Endothelial cell of umbilical vein (primary cell): ENCODE measurements at regions not wholly inside any gene's neighbourhood (a gene's known extent, or its start where the extent isn't known, plus 50 kb on each side); places are given as distances from the start of the nearest gene placed in this dataset.
"Not testable (repeated sequence)": the region's sequence is repeated elsewhere in the genome, so short reads cannot be mapped to it uniquely, and the experiment has no call there.

Source experiments
- BruUV-seq: library from RNA; stranded (reverse); fragments of 400-500 nt; replicated peaks from 2 replicates; lab custom pipeline; 2021; lab: Mats Ljungman, UMichigan
- CTCF ChIA-PET: fragments of 300-600, 350-600 bp; sonication (Branson Sonifier 250); formaldehyde crosslinking; loops from one replicate; lab custom pipeline; 2021; ENCODE audit warnings: antibody characterized with exemption, inconsistent platforms; lab: Charles Lee
- POLR2A ChIA-PET: fragments of 300-600, 350-600 bp; sonication (Branson Sonifier 250); formaldehyde crosslinking; loops from one replicate; lab custom pipeline; 2021; ENCODE audit warnings: antibody characterized with exemption, inconsistent platforms; lab: Charles Lee
- DNase-seq: peaks from one replicate; pipeline ENCODE4 v3.0.0-alpha.2; 2011; ENCODE audit warnings: low read depth, low spot score
- FAIRE-seq: peaks from 2 replicates; lab custom pipeline; 2011; peaks lifted over from hg19 to GRCh38; lab: Jason Lieb, UNC
- H2AFZ ChIP-seq: 2 replicates; pipeline ENCODE4 v1.6.0; 2012; ENCODE audit warnings: low read depth, low read length, control low read depth, inconsistent platforms
- H3K27ac ChIP-seq: 2 replicates; pipeline ENCODE4 v1.5.1; 2011; ENCODE audit warnings: low read depth, mild to moderate bottlenecking, control low read depth, low read length, moderate library complexity; ENCODE audit not compliant: insufficient read depth
- H3K27me3 ChIP-seq, 2 experiments: 2 replicates each; pipeline versions ENCODE4 v1.6.0 to v1.6.1; 2011; ENCODE audit warnings: low read length in 2 of 2, mixed read lengths in 1 of 2; ENCODE audit not compliant: control insufficient read depth in 2 of 2, insufficient read depth in 2 of 2
- H3K36me3 ChIP-seq, 2 experiments: 2 replicates in 1 of 2; 3 replicates in 1 of 2; pipeline ENCODE4 v1.5.1; 2011; ENCODE audit warnings: low read length in 2 of 2, mild to moderate bottlenecking in 1 of 2, moderate library complexity in 1 of 2; ENCODE audit not compliant: control insufficient read depth in 2 of 2, insufficient read depth in 2 of 2; ENCODE audit errors: extremely low read depth in 1 of 2
- H3K4me1 ChIP-seq: 3 replicates; pipeline ENCODE4 v1.5.1; 2011; ENCODE audit warnings: mild to moderate bottlenecking, low read length; ENCODE audit not compliant: control insufficient read depth, insufficient read depth; ENCODE audit errors: extremely low read depth
- H3K4me2 ChIP-seq: 2 replicates; pipeline ENCODE4 v1.6.1; 2011; ENCODE audit warnings: low read length, control low read depth, mixed read lengths; ENCODE audit not compliant: insufficient read depth
- H3K4me3 ChIP-seq, 3 experiments: fragments of 200-600 bp in 1 of 3; sonication (generic), shearing (Covaris generic) in 1 of 3; replicated peaks in 1 of 3; 2 replicates each; pipeline ENCODE4 v1.5.1; 2011 to 2016; ENCODE audit warnings: control low read depth in 3 of 3, low read length in 3 of 3, mild to moderate bottlenecking in 2 of 3, inconsistent platforms in 1 of 3, low read depth in 1 of 3, moderate library complexity in 1 of 3; ENCODE audit not compliant: insufficient read depth in 1 of 3
- H3K79me2 ChIP-seq: 2 replicates; pipeline ENCODE4 v1.6.0; 2012; ENCODE audit warnings: low read length, inconsistent platforms; ENCODE audit not compliant: control insufficient read depth, insufficient read depth
- H3K9ac ChIP-seq: replicated peaks from 2 replicates; pipeline ENCODE3; 2011; ENCODE audit warnings: low read length, control low read depth; ENCODE audit not compliant: insufficient read depth; ENCODE audit errors: extremely low read depth
- H3K9me1 ChIP-seq: replicated peaks from 3 replicates; pipeline ENCODE4 v1.6.0; 2011; ENCODE audit warnings: mild to moderate bottlenecking, low read length; ENCODE audit not compliant: control insufficient read depth, insufficient read depth; ENCODE audit errors: extremely low read depth
- H3K9me3 ChIP-seq: replicated peaks from 2 replicates; pipeline ENCODE4 v1.5.1; 2012; ENCODE audit warnings: low read length, inconsistent platforms; ENCODE audit not compliant: control insufficient read depth, insufficient read depth
- H4K20me1 ChIP-seq: replicated peaks from 2 replicates; pipeline ENCODE3; 2011; ENCODE audit warnings: mild to moderate bottlenecking, low read length; ENCODE audit not compliant: control insufficient read depth, insufficient read depth; ENCODE audit errors: extremely low read depth
- dilution Hi-C: fragments of 300-500 bp; cut with MboI; formaldehyde crosslinking; loops from one replicate; pipeline ENCODE4 v1.15.0; 2019; ENCODE audit warnings: low sequenced_read_pairs; ENCODE audit not compliant: extremely low pct_ligation_motif_present
- intact Hi-C: fragments of 100-400 bp; cut with micrococcal nuclease; formaldehyde crosslinking; loops from one replicate; pipeline ENCODE4 v1.10.0; 2022

- H4K20me1 ChIP-seq, CTCF ChIA-PET, H3K9me1 ChIP-seq, BruUV-seq, intact Hi-C loops, H3K9ac ChIP-seq, H3K36me3 ChIP-seq, H3K79me2 ChIP-seq, H2AFZ ChIP-seq, H3K27ac ChIP-seq, dilution Hi-C loops, H3K4me2 ChIP-seq, FAIRE-seq, H3K4me1 ChIP-seq, H3K4me3 ChIP-seq, DNase-seq, POLR2A ChIA-PET, H3K9me3 ChIP-seq, H3K27me3 ChIP-seq: not testable (repeated sequence)
Observed at GRCh38 chr7:150119966-150120365, 203.2 kb upstream of the LRRC61 start.

- CTCF ChIA-PET, H3K27me3 ChIP-seq, intact Hi-C loops, H3K36me3 ChIP-seq, BruUV-seq, dilution Hi-C loops, H2AFZ ChIP-seq, POLR2A ChIA-PET, H3K4me1 ChIP-seq, H3K79me2 ChIP-seq, DNase-seq, H3K9me1 ChIP-seq, H3K9ac ChIP-seq, H4K20me1 ChIP-seq, H3K4me3 ChIP-seq, H3K9me3 ChIP-seq, H3K4me2 ChIP-seq, FAIRE-seq, H3K27ac ChIP-seq: not testable (repeated sequence)
Observed at GRCh38 chr7:150125831-150126230, 197.3 kb upstream of the LRRC61 start.

DNA sequence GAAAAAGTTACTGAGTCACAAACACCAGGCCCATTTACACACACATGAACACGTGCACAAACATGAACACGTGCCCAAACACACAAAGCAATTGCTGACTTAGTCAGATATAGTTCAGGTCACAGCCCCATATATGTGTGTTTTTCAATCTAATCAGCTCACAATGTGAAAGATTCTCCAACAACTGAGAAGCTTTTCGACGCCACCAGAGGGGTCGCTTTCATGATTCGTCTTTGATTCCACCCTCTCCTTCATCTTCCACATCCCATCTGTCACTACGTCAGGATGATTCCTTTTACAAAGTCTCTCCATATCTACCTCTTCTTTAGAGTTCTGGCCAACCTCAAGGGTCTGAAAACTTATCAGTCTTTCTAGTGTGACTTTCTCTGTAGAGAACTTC is 188.7 kb upstream of the LRRC61 start:
- H3K27ac ChIP-seq, H3K9ac ChIP-seq, H3K4me1 ChIP-seq, H2AFZ ChIP-seq, H4K20me1 ChIP-seq, H3K36me3 ChIP-seq, H3K9me3 ChIP-seq, H3K79me2 ChIP-seq, intact Hi-C loops, CTCF ChIA-PET, dilution Hi-C loops, H3K4me3 ChIP-seq, DNase-seq, H3K9me1 ChIP-seq, POLR2A ChIA-PET, H3K27me3 ChIP-seq, FAIRE-seq, BruUV-seq, H3K4me2 ChIP-seq: not testable (repeated sequence)

- H2AFZ ChIP-seq, H3K4me1 ChIP-seq, H3K4me3 ChIP-seq, FAIRE-seq, POLR2A ChIA-PET, intact Hi-C loops, H3K9me1 ChIP-seq, H3K27ac ChIP-seq, DNase-seq, CTCF ChIA-PET, BruUV-seq, H3K9ac ChIP-seq, H3K79me2 ChIP-seq, H3K9me3 ChIP-seq, dilution Hi-C loops, H3K36me3 ChIP-seq, H4K20me1 ChIP-seq, H3K4me2 ChIP-seq, H3K27me3 ChIP-seq: not testable (repeated sequence)
Observed at GRCh38 chr7:150135620-150136190, 187.4 kb upstream of the LRRC61 start.
